ENCODE measurements at regions not wholly inside any gene's neighbourhood (a gene's known extent, or its start where the extent isn't known, plus 50 kb on each side); places are given as distances from the start of the nearest gene placed in this dataset.
A peak's percentile ranks its signal among the peaks of the same experiment; 100 is the strongest.

GRCh38 chr2:181395851-181396250 is 61.3 kb upstream of the ITGA4 start:
- no peak for DNase-seq

GRCh38 chr2:181396256-181397123 is 60.7 kb upstream of the ITGA4 start:
- DNase-seq, result peak; percentile 16

GRCh38 chr2:181397331-181397730 is 59.9 kb upstream of the ITGA4 start:
- DNase-seq, result no peak

GRCh38 chr2:181398000-181398399 is 59.2 kb upstream of the ITGA4 start:
- no peak for DNase-seq

- no peak for DNase-seq
These were observed 58.2 kb upstream of the ITGA4 start for GRCh38 chr2:181399027-181399426.

GRCh38 chr2:181404472-181404871 is 52.7 kb upstream of the ITGA4 start:
- DNase-seq, result no peak

- no peak for DNase-seq
These were observed 50.0 kb upstream of the ITGA4 start for GRCh38 chr2:181407171-181407570.
